Mesendoderm (in vitro differentiated cells): ENCODE measurements at regions not wholly inside any gene's neighbourhood (a gene's known extent, or its start where the extent isn't known, plus 50 kb on each side); places are given as distances from the start of the nearest gene placed in this dataset.

ENCODE experiments used
- DNase-seq: peaks from one replicate; pipeline ENCODE4 v3.0.0; 2013
- H2AK5ac ChIP-seq: 2 replicates; pipeline ENCODE4 v1.6.1; 2013; ENCODE audit warnings: low read length, inconsistent platforms
- H2BK120ac ChIP-seq: 2 replicates; pipeline ENCODE4 v1.6.1; 2013; ENCODE audit warnings: low read depth, mild to moderate bottlenecking, low read length, moderate library complexity, mixed read lengths
- H2BK15ac ChIP-seq: replicated peaks from 2 replicates; pipeline ENCODE4 v1.6.1; 2013; ENCODE audit warnings: low read depth, mild to moderate bottlenecking, moderate library complexity
- H2BK5ac ChIP-seq: 2 replicates; pipeline ENCODE4 v1.6.1; 2013; ENCODE audit warnings: low read length, inconsistent platforms
- H3K18ac ChIP-seq: 2 replicates; pipeline ENCODE4 v1.6.1; 2013; ENCODE audit warnings: mild to moderate bottlenecking, low read length, mixed read lengths
- H3K23ac ChIP-seq: one replicate; pipeline ENCODE4 v1.6.1; 2013; ENCODE audit warnings: low read length
- H3K27ac ChIP-seq: 2 replicates; pipeline ENCODE4 v1.5.1; 2013; ENCODE audit warnings: low read depth, mild to moderate bottlenecking, inconsistent platforms, low read length, moderate library complexity
- H3K27me3 ChIP-seq: 2 replicates; pipeline ENCODE4 v1.6.1; 2013; ENCODE audit warnings: low read length, control low read depth, mild to moderate bottlenecking, inconsistent platforms; ENCODE audit not compliant: insufficient read depth, poor library complexity
- H3K36me3 ChIP-seq: 2 replicates; pipeline ENCODE4 v1.6.1; 2013; ENCODE audit warnings: low read length, inconsistent platforms; ENCODE audit not compliant: control insufficient read depth, insufficient read depth
- H3K4ac ChIP-seq: one replicate; pipeline ENCODE4 v1.6.1; 2013; ENCODE audit warnings: low read depth, mild to moderate bottlenecking, low read length, moderate library complexity
- H3K4me1 ChIP-seq: 2 replicates; pipeline ENCODE4 v1.6.1; 2013; ENCODE audit warnings: low read depth, low read length, inconsistent platforms; ENCODE audit not compliant: control insufficient read depth
- H3K4me2 ChIP-seq: 2 replicates; pipeline ENCODE4 v1.6.1; 2013; ENCODE audit warnings: low read length
- H3K4me3 ChIP-seq: 2 replicates; pipeline ENCODE4 v1.5.1; 2013; ENCODE audit warnings: mild to moderate bottlenecking, low read length
- H3K56ac ChIP-seq: one replicate; pipeline ENCODE4 v1.6.1; 2013; ENCODE audit warnings: low read length
- H3K79me1 ChIP-seq: 2 replicates; pipeline ENCODE4 v1.6.1; 2013; ENCODE audit warnings: low read length, inconsistent platforms
- H3K79me2 ChIP-seq: 2 replicates; pipeline ENCODE4 v1.6.1; 2013; ENCODE audit warnings: mild to moderate bottlenecking, low read length; ENCODE audit not compliant: control insufficient read depth, insufficient read depth
- H3K9ac ChIP-seq: 2 replicates; pipeline ENCODE4 v1.6.1; 2013; ENCODE audit warnings: low read length, inconsistent platforms
- H4K5ac ChIP-seq: one replicate; pipeline ENCODE4 v1.6.1; 2013; ENCODE audit warnings: low read length
- H4K8ac ChIP-seq: one replicate; pipeline ENCODE4 v1.6.1; 2013; ENCODE audit warnings: low read depth, mild to moderate bottlenecking, control low read depth, low read length, moderate library complexity
- WGBS: extraction: QIAGEN DNeasy Blood & Tissue Kit; methylation state at CpG from one replicate; pipeline ENCODE4 v1.1.7; 2013; ENCODE audit warnings: low lambda C conversion rate, missing lambda C conversion rate; ENCODE audit not compliant: insufficient coverage; ENCODE audit errors: extremely low coverage; 5-methylcytosine and 5-hydroxymethylcytosine counted together

GRCh38 chr5:87182649-87183048 is 85.0 kb upstream of the RASA1 start:
- no CpG with 5 or more reads among the region's 4 CpGs for WGBS
- Histone ChIP-seq H2BK120ac (no peak overlapping the region), H3K27ac (no peak overlapping the region), H4K5ac (no peak overlapping the region), H3K4me2 (no peak overlapping the region), H3K27me3 (no peaks in the 10 kb centered on the region), H3K4ac (no peak overlapping the region), H3K9ac (no peak overlapping the region), H3K18ac (no peak overlapping the region), H3K23ac (no peak overlapping the region), H2AK5ac (no peak overlapping the region), H2BK5ac (no peak overlapping the region), H3K56ac (no peak overlapping the region), H3K79me2 (no peaks in the 10 kb centered on the region), H4K8ac (no peak overlapping the region), H3K4me1 (no peaks in the 10 kb centered on the region), H3K4me3 (no peak overlapping the region), H3K79me1 (no peaks in the 10 kb centered on the region), H2BK15ac (no peak overlapping the region), H3K36me3 (no peaks in the 10 kb centered on the region)
- no peak for DNase-seq

GRCh38 chr5:87183896-87184295 is 83.8 kb upstream of the RASA1 start:
- Histone ChIP-seq H3K36me3 (no peaks in the 10 kb centered on the region), H4K5ac (no peak overlapping the region), H3K79me2 (no peaks in the 10 kb centered on the region), H3K79me1 (no peaks in the 10 kb centered on the region), H3K23ac (no peak overlapping the region), H3K4me1 (no peaks in the 10 kb centered on the region), H2BK5ac (no peak overlapping the region), H3K56ac (no peak overlapping the region), H2BK120ac (no peak overlapping the region), H2BK15ac (no peak overlapping the region), H3K9ac (no peak overlapping the region), H3K4ac (no peak overlapping the region), H3K27me3 (no peaks in the 10 kb centered on the region), H3K4me3 (no peak overlapping the region), H2AK5ac (no peak overlapping the region), H3K18ac (no peak overlapping the region), H4K8ac (no peak overlapping the region), H3K27ac (no peak overlapping the region), H3K4me2 (no peak overlapping the region)
- no peak for DNase-seq
- no CpG with 5 or more reads among the region's 3 CpGs for WGBS

- no CpG with 5 or more reads among the region's 5 CpGs for WGBS
- Histone ChIP-seq H3K56ac (no peak overlapping the region), H3K23ac (no peak overlapping the region), H3K79me2 (no peaks in the 10 kb centered on the region), H3K18ac (no peak overlapping the region), H2BK5ac (no peak overlapping the region), H3K4me3 (no peak overlapping the region), H3K27me3 (no peaks in the 10 kb centered on the region), H3K27ac (no peak overlapping the region), H2BK15ac (no peak overlapping the region), H3K36me3 (no peaks in the 10 kb centered on the region), H3K4me2 (no peak overlapping the region), H4K8ac (no peak overlapping the region), H3K9ac (no peak overlapping the region), H3K79me1 (no peaks in the 10 kb centered on the region), H3K4ac (no peak overlapping the region), H2AK5ac (no peak overlapping the region), H2BK120ac (no peak overlapping the region), H3K4me1 (no peaks in the 10 kb centered on the region), H4K5ac (no peak overlapping the region)
- DNase-seq: no peak
These were observed 83.1 kb upstream of the RASA1 start for GRCh38 chr5:87184605-87185004.

- Histone ChIP-seq H3K4me2 (no peak overlapping the region), H4K8ac (no peak overlapping the region), H3K4me1 (no peaks in the 10 kb centered on the region), H3K9ac (no peak overlapping the region), H3K23ac (no peak overlapping the region), H3K4me3 (no peak overlapping the region), H3K18ac (no peak overlapping the region), H3K79me1 (no peaks in the 10 kb centered on the region), H2BK120ac (no peak overlapping the region), H4K5ac (no peak overlapping the region), H3K27ac (no peak overlapping the region), H3K79me2 (no peaks in the 10 kb centered on the region), H2BK15ac (no peak overlapping the region), H2AK5ac (no peak overlapping the region), H3K27me3 (no peaks in the 10 kb centered on the region), H3K56ac (no peak overlapping the region), H2BK5ac (no peak overlapping the region), H3K4ac (no peak overlapping the region), H3K36me3 (no peaks in the 10 kb centered on the region)
- DNase-seq: no peak
- WGBS: no CpG with 5 or more reads among the region's 3 CpGs
These were observed 81.8 kb upstream of the RASA1 start for GRCh38 chr5:87185838-87186237.

GRCh38 chr5:87188391-87188790 is 79.3 kb upstream of the RASA1 start:
- no CpG with 5 or more reads among the region's 3 CpGs for WGBS
- Histone ChIP-seq H3K56ac (no peak overlapping the region), H3K27ac (no peak overlapping the region), H3K23ac (no peak overlapping the region), H3K9ac (no peak overlapping the region), H3K4ac (no peak overlapping the region), H4K8ac (no peak overlapping the region), H2BK15ac (no peak overlapping the region), H2BK5ac (no peak overlapping the region), H2BK120ac (no peak overlapping the region), H4K5ac (no peak overlapping the region), H3K36me3 (no peaks in the 10 kb centered on the region), H3K4me1 (no peaks in the 10 kb centered on the region), H3K79me2 (no peaks in the 10 kb centered on the region), H3K79me1 (no peaks in the 10 kb centered on the region), H3K4me3 (no peak overlapping the region), H3K18ac (no peak overlapping the region), H3K4me2 (no peak overlapping the region), H3K27me3 (no peaks in the 10 kb centered on the region), H2AK5ac (no peak overlapping the region)
- DNase-seq: no peak

GRCh38 chr5:87190041-87190440 is 77.6 kb upstream of the RASA1 start:
- DNase-seq: no peak
- H3K56ac ChIP-seq: no peak overlapping the region

More at GRCh38 chr5:87190041-87190440, 77.6 kb upstream of the RASA1 start:
- Histone ChIP-seq H3K18ac (no peak overlapping the region), H2AK5ac (no peak overlapping the region), H4K5ac (no peak overlapping the region), H3K36me3 (no peaks in the 10 kb centered on the region), H3K4ac (no peak overlapping the region), H3K4me3 (no peak overlapping the region), H3K4me1 (no peaks in the 10 kb centered on the region), H2BK15ac (no peak overlapping the region), H3K23ac (no peak overlapping the region), H4K8ac (no peak overlapping the region), H2BK5ac (no peak overlapping the region), H3K79me2 (no peaks in the 10 kb centered on the region), H3K79me1 (no peaks in the 10 kb centered on the region), H3K27me3 (no peaks in the 10 kb centered on the region), H2BK120ac (no peak overlapping the region), H3K4me2 (no peak overlapping the region), H3K9ac (no peak overlapping the region), H3K27ac (no peak overlapping the region)
